ENCODE measurements at regions not wholly inside any gene's neighbourhood (a gene's known extent, or its start where the extent isn't known, plus 50 kb on each side); places are given as distances from the start of the nearest gene placed in this dataset.

DNA sequence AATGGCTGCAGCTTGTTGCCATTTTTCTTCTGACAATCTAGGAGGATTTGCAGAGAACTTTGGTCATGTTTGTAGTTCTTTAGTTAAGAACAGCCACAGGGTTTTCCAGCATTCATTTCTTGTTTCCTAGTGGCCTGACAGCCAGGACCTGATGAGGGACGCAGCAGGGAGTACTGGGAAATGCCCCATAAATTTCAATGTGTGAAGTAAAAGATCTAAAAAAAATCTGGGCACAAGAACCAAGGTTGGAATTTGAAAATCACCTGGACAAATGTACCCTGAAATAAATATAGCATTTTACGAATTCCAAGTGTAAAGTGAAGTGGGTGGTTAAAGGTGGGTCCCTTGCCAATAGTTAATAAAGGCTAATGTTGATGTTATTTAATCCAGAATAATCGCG, 195.0 kb downstream of the ZIC1 start:
- no peak overlapping the region for H3K9ac ChIP-seq (ENCODE audit: low read length)
- no peaks in the 10 kb centered on the region for H4K20me1 ChIP-seq (ENCODE audit: low read depth, low read length)
- no peaks in the 10 kb centered on the region for H3K79me2 ChIP-seq (ENCODE audit: insufficient read depth, low read length)
- no peaks in the 10 kb centered on the region for H3K36me3 ChIP-seq (ENCODE audit: low read length)
- TF ChIP-seq EZH2phosphoT487 (conservative IDR thresholded peaks at IDR 0.05; ENCODE audit: low read length), result no peak
- TF ChIP-seq, protein P1, sequence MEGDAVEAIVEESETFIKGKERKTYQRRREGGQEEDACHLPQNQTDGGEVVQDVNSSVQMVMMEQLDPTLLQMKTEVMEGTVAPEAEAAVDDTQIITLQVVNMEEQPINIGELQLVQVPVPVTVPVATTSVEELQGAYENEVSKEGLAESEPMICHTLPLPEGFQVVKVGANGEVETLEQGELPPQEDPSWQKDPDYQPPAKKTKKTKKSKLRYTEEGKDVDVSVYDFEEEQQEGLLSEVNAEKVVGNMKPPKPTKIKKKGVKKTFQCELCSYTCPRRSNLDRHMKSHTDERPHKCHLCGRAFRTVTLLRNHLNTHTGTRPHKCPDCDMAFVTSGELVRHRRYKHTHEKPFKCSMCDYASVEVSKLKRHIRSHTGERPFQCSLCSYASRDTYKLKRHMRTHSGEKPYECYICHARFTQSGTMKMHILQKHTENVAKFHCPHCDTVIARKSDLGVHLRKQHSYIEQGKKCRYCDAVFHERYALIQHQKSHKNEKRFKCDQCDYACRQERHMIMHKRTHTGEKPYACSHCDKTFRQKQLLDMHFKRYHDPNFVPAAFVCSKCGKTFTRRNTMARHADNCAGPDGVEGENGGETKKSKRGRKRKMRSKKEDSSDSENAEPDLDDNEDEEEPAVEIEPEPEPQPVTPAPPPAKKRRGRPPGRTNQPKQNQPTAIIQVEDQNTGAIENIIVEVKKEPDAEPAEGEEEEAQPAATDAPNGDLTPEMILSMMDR (IDR thresholded peaks at IDR 0.05; ENCODE audit: insufficient read depth, low read length, poor library complexity, severe bottlenecking), result no peak
- no peaks in the 10 kb centered on the region for H3K27me3 ChIP-seq (ENCODE audit: low read length)
- no peak overlapping the region for H3K4me2 ChIP-seq (ENCODE audit: low read depth, low read length, poor library complexity, severe bottlenecking)
- no peaks in the 10 kb centered on the region for H3K9me3 ChIP-seq (ENCODE audit: insufficient read depth, low read length)
- H3K4me3 ChIP-seq (ENCODE audit: insufficient read depth, low read length, poor library complexity, severe bottlenecking), result no peak overlapping the region
- no peak overlapping the region for H3K27ac ChIP-seq (ENCODE audit: low read depth, low read length)
- H3F3A ChIP-seq (ENCODE audit: insufficient read depth), result no peaks in the 10 kb centered on the region
- no peaks in the 10 kb centered on the region for H3K9me2 ChIP-seq (replicated peaks; ENCODE audit: insufficient read depth, low read length)
- no peak overlapping the region for H2AFZ ChIP-seq (ENCODE audit: low read depth, low read length, severe bottlenecking)

DNA sequence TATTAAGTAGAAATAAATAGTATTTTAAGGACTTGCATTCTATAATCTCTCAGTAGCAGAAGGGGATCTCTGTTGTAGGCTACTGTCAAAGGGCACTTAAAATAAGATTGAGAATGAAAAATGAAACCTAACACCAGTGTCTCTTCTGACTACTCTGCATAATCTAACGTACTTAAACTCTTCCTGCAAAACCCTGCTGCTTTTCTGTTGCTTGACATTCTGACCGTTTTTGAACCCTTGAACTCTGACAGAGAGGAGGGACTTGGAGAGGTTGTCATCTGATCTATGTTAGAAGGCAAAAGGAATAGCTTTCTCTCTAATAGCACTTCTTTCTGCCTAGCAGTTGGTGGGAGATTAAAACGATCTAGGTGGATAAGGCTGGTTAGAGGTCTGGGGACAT, 204.6 kb downstream of the ZIC1 start:
- TF ChIP-seq, protein P1 (IDR thresholded peaks at IDR 0.05; ENCODE audit: insufficient read depth, low read length, poor library complexity, severe bottlenecking), result no peak
- no peak for TF ChIP-seq EZH2phosphoT487 (conservative IDR thresholded peaks at IDR 0.05; ENCODE audit: low read length)
- H3K9me3 ChIP-seq (ENCODE audit: insufficient read depth, low read length), result no peaks in the 10 kb centered on the region
- no peak overlapping the region for H3K4me3 ChIP-seq (ENCODE audit: insufficient read depth, low read length, poor library complexity, severe bottlenecking)
- H3K4me2 ChIP-seq (ENCODE audit: low read depth, low read length, poor library complexity, severe bottlenecking), result no peak overlapping the region
- no peaks in the 10 kb centered on the region for H3K36me3 ChIP-seq (ENCODE audit: low read length)
- H3K9me2 ChIP-seq (replicated peaks; ENCODE audit: insufficient read depth, low read length), result no peaks in the 10 kb centered on the region
- H4K20me1 ChIP-seq (ENCODE audit: low read depth, low read length), result no peaks in the 10 kb centered on the region
- H3K79me2 ChIP-seq (ENCODE audit: insufficient read depth, low read length), result no peaks in the 10 kb centered on the region
- no peak overlapping the region for H3K9ac ChIP-seq (ENCODE audit: low read length)
- H3F3A ChIP-seq (ENCODE audit: insufficient read depth), result no peaks in the 10 kb centered on the region
- no peaks in the 10 kb centered on the region for H3K27me3 ChIP-seq (ENCODE audit: low read length)
- no peak overlapping the region for H2AFZ ChIP-seq (ENCODE audit: low read depth, low read length, severe bottlenecking)
- H3K27ac ChIP-seq (ENCODE audit: low read depth, low read length), result no peak overlapping the region

DNA sequence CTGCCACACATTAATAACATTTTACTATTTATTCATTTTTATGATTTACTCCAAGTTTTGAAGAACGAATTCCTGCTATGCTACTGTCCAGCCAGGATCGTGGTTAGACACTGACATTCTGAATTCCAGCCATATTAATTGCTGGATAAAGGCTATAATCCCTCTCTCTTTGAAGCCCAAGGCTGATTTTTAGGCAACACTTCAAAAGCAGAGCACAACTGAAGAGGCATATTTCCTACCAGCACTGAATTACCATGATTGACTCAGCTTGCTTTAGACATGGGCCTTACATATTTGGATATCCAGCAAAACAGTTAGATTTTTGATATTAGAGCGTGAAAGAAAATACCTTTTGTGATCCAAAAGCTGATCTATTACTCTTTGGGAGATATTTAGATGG, 205.0 kb downstream of the ZIC1 start:
- TF ChIP-seq, protein P1 (IDR thresholded peaks at IDR 0.05; ENCODE audit: insufficient read depth, low read length, poor library complexity, severe bottlenecking), result no peak
- TF ChIP-seq EZH2phosphoT487 (conservative IDR thresholded peaks at IDR 0.05; ENCODE audit: low read length), result no peak
- no peak overlapping the region for H3K9ac ChIP-seq (ENCODE audit: low read length)
- no peaks in the 10 kb centered on the region for H3K36me3 ChIP-seq (ENCODE audit: low read length)
- no peaks in the 10 kb centered on the region for H4K20me1 ChIP-seq (ENCODE audit: low read depth, low read length)
- no peaks in the 10 kb centered on the region for H3K27me3 ChIP-seq (ENCODE audit: low read length)
- no peak overlapping the region for H3K27ac ChIP-seq (ENCODE audit: low read depth, low read length)
- H3K79me2 ChIP-seq (ENCODE audit: insufficient read depth, low read length), result no peaks in the 10 kb centered on the region
- H3K9me3 ChIP-seq (ENCODE audit: insufficient read depth, low read length), result no peaks in the 10 kb centered on the region
- H3K4me3 ChIP-seq (ENCODE audit: insufficient read depth, low read length, poor library complexity, severe bottlenecking), result no peak overlapping the region
- no peak overlapping the region for H2AFZ ChIP-seq (ENCODE audit: low read depth, low read length, severe bottlenecking)
- H3K9me2 ChIP-seq (replicated peaks; ENCODE audit: insufficient read depth, low read length), result no peaks in the 10 kb centered on the region
- H3K4me2 ChIP-seq (ENCODE audit: low read depth, low read length, poor library complexity, severe bottlenecking), result no peak overlapping the region
- H3F3A ChIP-seq (ENCODE audit: insufficient read depth), result no peaks in the 10 kb centered on the region
